Mesothelial cell of epicardium (in vitro differentiated cells): ENCODE measurements at regions not wholly inside any gene's neighbourhood (a gene's known extent, or its start where the extent isn't known, plus 50 kb on each side); places are given as distances from the start of the nearest gene placed in this dataset.
A peak's percentile ranks its signal among the peaks of the same experiment; 100 is the strongest.

Experiments
- DNase-seq, 2 experiments: peaks; one replicate each; pipeline ENCODE4 v3.0.0; 2021; ENCODE audit warnings: low spot score in 2 of 2; ENCODE audit not compliant: unreplicated experiment in 2 of 2
- H3K27ac Mint-ChIP-seq: 2 replicates; pipeline ENCODE4 v1.8.0; 2021; ENCODE audit warnings: mixed read lengths
- H3K27me3 Mint-ChIP-seq: 2 replicates; pipeline ENCODE4 v1.8.0; 2021; ENCODE audit warnings: low read depth, mixed read lengths
- H3K36me3 Mint-ChIP-seq: 2 replicates; pipeline ENCODE4 v1.8.0; 2021; ENCODE audit warnings: mixed read lengths
- H3K4me1 Mint-ChIP-seq: 2 replicates; pipeline ENCODE4 v1.8.0; 2021; ENCODE audit warnings: mixed read lengths
- H3K4me3 Mint-ChIP-seq: 2 replicates; pipeline ENCODE4 v1.8.0; 2021; ENCODE audit warnings: mild to moderate bottlenecking, moderate library complexity, mixed read lengths
- H3K9me3 Mint-ChIP-seq: 2 replicates; pipeline ENCODE4 v1.8.0; 2021; ENCODE audit warnings: mixed read lengths
- CTCF ChIP-seq: fragments of 200-600 bp; sonication (generic); IDR thresholded peaks from one replicate; pipeline ENCODE4 v1.5.0; 2021; ENCODE audit warnings: antibody characterized with exemption; ENCODE audit not compliant: unreplicated experiment

DNA sequence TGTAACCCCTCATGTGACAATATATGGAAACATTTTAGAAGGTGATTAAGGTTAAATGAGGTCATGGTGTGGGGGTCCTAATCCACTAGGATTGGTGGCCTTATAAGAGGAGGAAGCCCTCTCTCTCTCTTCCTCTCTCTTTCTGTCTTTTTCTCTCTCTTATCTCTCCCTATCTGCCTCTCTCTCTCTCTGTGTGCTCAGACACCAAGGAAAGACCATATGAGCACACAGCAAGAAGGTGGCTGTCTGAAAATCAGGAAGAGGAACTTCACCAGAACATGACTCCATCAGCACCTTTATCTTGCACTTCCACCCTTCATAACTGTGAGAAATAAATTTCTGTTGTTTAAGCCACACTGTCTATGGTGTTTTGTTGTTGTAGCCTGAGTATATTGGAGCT, 1472.2 kb downstream of the PCDH7 start:
- no peak for TF ChIP-seq CTCF
- H3K4me1 Mint-ChIP-seq, result peaks cover 6% of the 10 kb centered on the region
- no peaks in the 10 kb centered on the region for H3K36me3 Mint-ChIP-seq
- no peak overlapping the region for H3K4me3 Mint-ChIP-seq
- no peaks in the 10 kb centered on the region for H3K27me3 Mint-ChIP-seq
- H3K9me3 Mint-ChIP-seq, result peaks cover 8% of the 10 kb centered on the region
- peak overlapping the region; percentile 68 for H3K27ac Mint-ChIP-seq
- no peak for DNase-seq

- no peak for TF ChIP-seq CTCF
- Mint-ChIP-seq H3K36me3 (no peaks in the 10 kb centered on the region), H3K27ac (no peak overlapping the region), H3K4me3 (no peak overlapping the region), H3K27me3 (no peaks in the 10 kb centered on the region), H3K4me1 (peaks cover 6% of the 10 kb centered on the region), H3K9me3 (peaks cover 8% of the 10 kb centered on the region)
- no peak for DNase-seq
Observed at GRCh38 chr4:32192991-32193390, 1472.8 kb downstream of the PCDH7 start.

DNA sequence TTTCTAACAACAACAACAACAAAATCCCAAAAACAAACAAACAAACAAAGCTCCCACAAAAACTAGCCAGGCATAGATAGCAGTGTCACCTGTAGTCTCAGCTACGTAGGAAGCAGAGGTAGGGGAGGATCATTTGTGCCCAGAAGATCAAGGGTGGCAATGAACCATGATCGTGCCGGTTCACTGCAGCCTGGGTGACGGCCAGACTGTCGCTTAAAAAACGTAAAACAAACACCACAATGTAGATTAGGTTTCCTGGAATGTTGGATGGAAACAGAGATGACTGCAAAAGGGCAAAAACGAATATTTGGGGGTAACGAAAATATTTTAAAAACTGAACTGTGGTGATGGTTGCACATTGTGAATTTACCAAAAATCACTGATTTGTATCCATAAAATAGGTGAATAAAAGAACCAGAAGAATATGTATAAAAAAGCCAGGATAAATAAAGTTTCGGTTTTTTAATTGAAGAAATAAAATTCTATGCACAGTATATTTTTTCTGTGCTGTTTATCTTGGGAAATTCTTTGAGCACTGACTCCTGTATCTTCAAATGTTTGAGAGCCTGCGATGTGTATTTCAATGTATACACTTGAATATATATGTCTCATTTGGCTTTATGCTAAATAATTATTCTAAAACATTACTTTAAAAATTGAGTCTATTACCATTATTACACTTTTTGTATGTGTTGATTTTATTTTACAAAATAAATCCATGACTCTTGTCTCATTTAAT, 1477.0 kb downstream of the PCDH7 start:
- H3K27ac Mint-ChIP-seq, result no peak overlapping the region
- H3K4me3 Mint-ChIP-seq, result no peak overlapping the region
- DNase-seq, result no peak
- TF ChIP-seq CTCF, result no peak
- H3K36me3 Mint-ChIP-seq, result no peaks in the 10 kb centered on the region
- peaks cover 8% of the 10 kb centered on the region for H3K9me3 Mint-ChIP-seq
- peaks cover 3% of the 10 kb centered on the region for H3K4me1 Mint-ChIP-seq
- H3K27me3 Mint-ChIP-seq, result no peaks in the 10 kb centered on the region

DNA sequence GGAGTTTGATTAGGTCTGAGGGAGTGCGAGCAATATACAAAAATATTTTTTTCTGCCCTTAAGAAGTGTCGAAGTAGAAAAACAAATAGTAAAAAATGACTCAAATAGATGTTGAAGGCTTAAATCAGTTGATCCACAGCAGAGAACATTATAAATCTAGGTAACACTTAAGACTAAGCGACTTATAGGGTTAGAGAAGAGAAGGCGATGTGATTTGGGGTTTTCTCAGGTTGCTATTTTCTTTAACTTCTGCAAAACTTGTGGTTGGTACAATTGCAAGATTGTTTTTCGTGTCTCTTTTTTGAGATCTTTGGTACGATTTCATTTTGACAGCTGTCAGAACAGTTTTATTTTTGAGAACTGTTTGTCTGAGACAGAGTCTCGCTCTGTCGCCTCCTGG, 1479.5 kb downstream of the PCDH7 start:
- H3K9me3 Mint-ChIP-seq, result peaks cover 9% of the 10 kb centered on the region
- no peak overlapping the region for H3K4me3 Mint-ChIP-seq
- H3K27me3 Mint-ChIP-seq, result no peaks in the 10 kb centered on the region
- no peak for TF ChIP-seq CTCF
- no peaks in the 10 kb centered on the region for H3K36me3 Mint-ChIP-seq
- DNase-seq, result no peak
- H3K27ac Mint-ChIP-seq, result no peak overlapping the region
- H3K4me1 Mint-ChIP-seq, result no peaks in the 10 kb centered on the region

- Mint-ChIP-seq H3K27ac (no peak overlapping the region), H3K9me3 (peaks cover 35% of the 10 kb centered on the region), H3K4me3 (no peak overlapping the region), H3K27me3 (no peaks in the 10 kb centered on the region), H3K4me1 (no peaks in the 10 kb centered on the region), H3K36me3 (peaks cover 7% of the 10 kb centered on the region)
- DNase-seq, result no peak
- no peak for TF ChIP-seq CTCF
Observed at GRCh38 chr4:32203340-32203739, 1483.2 kb downstream of the PCDH7 start.
